ENCODE measurements at regions not wholly inside any gene's neighbourhood (a gene's known extent, or its start where the extent isn't known, plus 50 kb on each side); places are given as distances from the start of the nearest gene placed in this dataset.

DNA sequence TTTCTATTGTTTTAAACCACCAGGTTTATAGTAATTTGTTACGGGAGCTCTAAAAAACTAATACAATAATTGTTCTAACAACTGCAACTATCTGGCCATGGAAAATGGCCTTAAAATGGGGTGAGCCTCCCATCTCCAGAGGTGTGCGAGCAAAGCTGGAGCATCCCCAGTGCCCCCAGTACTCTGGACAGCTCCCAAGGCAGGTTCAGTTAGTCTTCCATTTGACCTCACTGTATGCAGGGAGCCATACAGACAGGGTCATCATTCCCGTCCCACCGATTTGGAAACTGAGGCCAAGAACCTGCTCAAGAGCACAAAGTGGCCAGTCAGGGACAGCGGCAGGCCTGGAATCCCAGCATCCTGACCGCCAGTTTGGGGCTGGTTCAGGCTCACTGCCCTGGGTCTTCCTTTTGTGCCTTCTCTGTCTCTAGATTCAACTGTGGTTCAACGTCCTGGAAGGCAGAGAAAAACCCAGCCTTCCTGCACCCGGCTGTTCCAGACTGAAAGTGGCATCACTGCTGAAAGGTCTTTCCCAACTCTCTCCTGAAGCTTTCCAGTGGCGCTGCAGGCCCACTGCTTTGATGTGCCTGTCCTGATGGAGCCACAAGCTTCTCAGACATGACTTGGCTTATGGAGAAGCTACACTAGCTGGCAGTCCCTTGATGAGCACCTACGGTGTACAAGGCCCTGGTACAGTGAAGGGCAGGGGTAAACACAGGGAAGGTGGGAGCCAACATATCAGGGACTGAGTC lies 76.6 kb upstream of the LINGO1 start:
- TF ChIP-seq, protein P1, sequence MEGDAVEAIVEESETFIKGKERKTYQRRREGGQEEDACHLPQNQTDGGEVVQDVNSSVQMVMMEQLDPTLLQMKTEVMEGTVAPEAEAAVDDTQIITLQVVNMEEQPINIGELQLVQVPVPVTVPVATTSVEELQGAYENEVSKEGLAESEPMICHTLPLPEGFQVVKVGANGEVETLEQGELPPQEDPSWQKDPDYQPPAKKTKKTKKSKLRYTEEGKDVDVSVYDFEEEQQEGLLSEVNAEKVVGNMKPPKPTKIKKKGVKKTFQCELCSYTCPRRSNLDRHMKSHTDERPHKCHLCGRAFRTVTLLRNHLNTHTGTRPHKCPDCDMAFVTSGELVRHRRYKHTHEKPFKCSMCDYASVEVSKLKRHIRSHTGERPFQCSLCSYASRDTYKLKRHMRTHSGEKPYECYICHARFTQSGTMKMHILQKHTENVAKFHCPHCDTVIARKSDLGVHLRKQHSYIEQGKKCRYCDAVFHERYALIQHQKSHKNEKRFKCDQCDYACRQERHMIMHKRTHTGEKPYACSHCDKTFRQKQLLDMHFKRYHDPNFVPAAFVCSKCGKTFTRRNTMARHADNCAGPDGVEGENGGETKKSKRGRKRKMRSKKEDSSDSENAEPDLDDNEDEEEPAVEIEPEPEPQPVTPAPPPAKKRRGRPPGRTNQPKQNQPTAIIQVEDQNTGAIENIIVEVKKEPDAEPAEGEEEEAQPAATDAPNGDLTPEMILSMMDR (IDR thresholded peaks at IDR 0.05) = no peak
- TF ChIP-seq POLR2A (IDR thresholded peaks at IDR 0.05) = no peak

Data from esophagus squamous epithelium (tissue), 4 donors.